ENCODE measurements at regions not wholly inside any gene's neighbourhood (a gene's known extent, or its start where the extent isn't known, plus 50 kb on each side); places are given as distances from the start of the nearest gene placed in this dataset.

GRCh38 chr10:123413353-123413752 lies 252.8 kb upstream of the GPR26 start (continued):
- TF ChIP-seq PRDM10 (CRISPR knock-in tag; IDR thresholded peaks at IDR 0.05; ENCODE audit: low read depth) (no peak), ZSCAN25 (CRISPR knock-in tag; IDR thresholded peaks at IDR 0.05) (no peak), RFX3 (CRISPR knock-in tag; IDR thresholded peaks at IDR 0.05) (no peak)

GRCh38 chr10:123415523-123415922 lies 250.6 kb upstream of the GPR26 start:
- Histone ChIP-seq H3K27ac (ENCODE audit: extremely low read length, insufficient read depth, low read length) (no peak overlapping the region), H3K9ac (ENCODE audit: insufficient read depth, low read depth, low read length) (no peak overlapping the region), H3K27me3 (ENCODE audit: control insufficient read depth in 1 of 2, insufficient read depth in 2 of 2, low read length in 2 of 2) (no peaks in the 10 kb centered on the region), H3K4me1 (ENCODE audit: insufficient read depth, low read length) (no peaks in the 10 kb centered on the region), H3K9me3 (ENCODE audit: low read length) (no peaks in the 10 kb centered on the region), H3K79me2 (ENCODE audit: insufficient read depth, low read length) (no peaks in the 10 kb centered on the region), H4K20me1 (ENCODE audit: insufficient read depth, low read length) (no peaks in the 10 kb centered on the region), H3K4me2 (ENCODE audit: low read depth, low read length) (no peak overlapping the region), H3K36me3 (replicated peaks in 1 of 2; ENCODE audit: control insufficient read depth in 1 of 2, insufficient read depth in 2 of 2, low read length in 2 of 2) (no peaks in the 10 kb centered on the region), H2AFZ (ENCODE audit: low read length) (no peak overlapping the region), H3K4me3 (replicated peaks in 1 of 3; ENCODE audit: insufficient read depth in 1 of 3, low read depth in 2 of 3, low read length in 3 of 3) (no peak overlapping the region)
- intact Hi-C loops (cut with micrococcal nuclease; ENCODE audit: unreplicated experiment) = no loop called here
- no peak for FAIRE-seq
- ChIA-PET POLR2A (no interaction called here), CTCF (ENCODE audit: low intra/inter-chr PET ratio, low total read pairs) (no interaction called here)
- ATAC-seq = no peak
- BruUV-seq (replicated peaks) = no TSS peak
- no peak for DNase-seq (ENCODE audit: low spot score)
- 48% methylated on average over 4 of the region's 4 CpGs for WGBS (ENCODE audit: low lambda C conversion rate)
- in situ Hi-C loops (cut with HindIII; ENCODE audit: extremely low pct_ligation_motif_present, low pct_unique_long_range_greater_than_20kb) = no loop called here
- TF ChIP-seq FOXM1 (CRISPR knock-in tag; IDR thresholded peaks at IDR 0.05) (no peak), U2AF2 (IDR thresholded peaks at IDR 0.05; ENCODE audit: low read depth, low read length) (no peak), ZNF230 (CRISPR knock-in tag; IDR thresholded peaks at IDR 0.05) (no peak), ZFP90 (CRISPR knock-in tag; IDR thresholded peaks at IDR 0.05; ENCODE audit: borderline replicate concordance) (no peak), ZNF138 (CRISPR knock-in tag; IDR thresholded peaks at IDR 0.05; ENCODE audit: low read depth) (no peak), ZNF598 (CRISPR knock-in tag; IDR thresholded peaks at IDR 0.05; ENCODE audit: borderline replicate concordance) (no peak), ZNF407 (CRISPR knock-in tag; IDR thresholded peaks at IDR 0.05; ENCODE audit: not compliant biosample characterization) (no peak), YEATS2 (CRISPR knock-in tag; IDR thresholded peaks at IDR 0.05; ENCODE audit: borderline replicate concordance) (no peak), EP300 (IDR thresholded peaks at IDR 0.05; ENCODE audit: low read depth in 2 of 2, low read length in 2 of 2) (no peak), EP300 (CRISPR knock-in tag; IDR thresholded peaks at IDR 0.05; ENCODE audit: borderline replicate concordance) (no peak)

All from HepG2 (cell line).